ENCODE measurements at regions not wholly inside any gene's neighbourhood (a gene's known extent, or its start where the extent isn't known, plus 50 kb on each side); places are given as distances from the start of the nearest gene placed in this dataset.

GRCh38 chr5:3361811-3362605, 233.6 kb upstream of the IRX1 start:
- no peak for TF ChIP-seq EP300 (IDR thresholded peaks at IDR 0.05)
- no peak for TF ChIP-seq POLR2A (IDR thresholded peaks at IDR 0.05)
- TF ChIP-seq CTCF (IDR thresholded peaks at IDR 0.05) = no peak
- no peak for DNase-seq (ENCODE audit: low spot score in 2 of 2)
- Histone ChIP-seq H3K4me3 (no peak overlapping the region), H3K36me3 (no peaks in the 10 kb centered on the region), H3K9me3 (peaks cover 0 to 16% (median 0%) of the 10 kb centered on the region in 4 donors), H3K27me3 (no peaks in the 10 kb centered on the region), H3K27ac (no peak overlapping the region), H3K4me1 (no peaks in the 10 kb centered on the region)
- WGBS, 2 donors = 85 to 88% methylated on average over 9 of the region's 9 CpGs

GRCh38 chr5:3359642-3360041, 236.0 kb upstream of the IRX1 start:
- WGBS, 2 donors = 62 to 65% methylated on average over 4 of the region's 4 CpGs
- Histone ChIP-seq H3K27ac (no peak overlapping the region), H3K4me1 (no peaks in the 10 kb centered on the region), H3K4me3 (no peak overlapping the region), H3K36me3 (no peaks in the 10 kb centered on the region), H3K27me3 (no peaks in the 10 kb centered on the region), H3K9me3 (peaks cover 0 to 16% (median 0%) of the 10 kb centered on the region in 4 donors)
- TF ChIP-seq EP300 (IDR thresholded peaks at IDR 0.05) (no peak), POLR2A (IDR thresholded peaks at IDR 0.05) (no peak), CTCF (IDR thresholded peaks at IDR 0.05) (no peak)
- no peak for DNase-seq (ENCODE audit: low spot score in 2 of 2)

GRCh38 chr5:3357291-3357690, 238.3 kb upstream of the IRX1 start:
- Histone ChIP-seq H3K27me3 (no peaks in the 10 kb centered on the region), H3K4me3 (no peak overlapping the region), H3K27ac (no peak overlapping the region), H3K9me3 (peaks cover 0 to 16% (median 0%) of the 10 kb centered on the region in 4 donors), H3K4me1 (no peaks in the 10 kb centered on the region), H3K36me3 (no peaks in the 10 kb centered on the region)
- TF ChIP-seq CTCF (IDR thresholded peaks at IDR 0.05) = no peak
- TF ChIP-seq POLR2A (IDR thresholded peaks at IDR 0.05) = no peak
- no peak for TF ChIP-seq EP300 (IDR thresholded peaks at IDR 0.05)
- no peak for DNase-seq (ENCODE audit: low spot score in 2 of 2)
- 65 to 67% methylated on average over 5 of the region's 5 CpGs for WGBS, 2 donors

- no peaks in the 10 kb centered on the region for H3K27me3 ChIP-seq
- TF ChIP-seq EP300 (IDR thresholded peaks at IDR 0.05) (no peak), CTCF (IDR thresholded peaks at IDR 0.05) (no peak), POLR2A (IDR thresholded peaks at IDR 0.05) (no peak)
- H3K9me3 ChIP-seq = peaks cover 0 to 11% (median 0%) of the 10 kb centered on the region in 4 donors
- no peaks in the 10 kb centered on the region for H3K4me1 ChIP-seq
- DNase-seq (ENCODE audit: low spot score in 2 of 2) = no peak
- no peaks in the 10 kb centered on the region for H3K36me3 ChIP-seq
- no peak overlapping the region for H3K4me3 ChIP-seq
- no peak overlapping the region for H3K27ac ChIP-seq
These were observed 239.6 kb upstream of the IRX1 start for GRCh38 chr5:3356016-3356415.

- no peak for DNase-seq (ENCODE audit: low spot score in 2 of 2)
- peaks cover 0 to 3% (median 0%) of the 10 kb centered on the region in 4 donors for H3K9me3 ChIP-seq
- H3K4me3 ChIP-seq = no peak overlapping the region
- TF ChIP-seq EP300 (IDR thresholded peaks at IDR 0.05) (no peak), CTCF (IDR thresholded peaks at IDR 0.05) (no peak), POLR2A (IDR thresholded peaks at IDR 0.05) (no peak)
- H3K27me3 ChIP-seq = no peaks in the 10 kb centered on the region
- H3K36me3 ChIP-seq = no peaks in the 10 kb centered on the region
- H3K4me1 ChIP-seq = no peaks in the 10 kb centered on the region
- no peak overlapping the region for H3K27ac ChIP-seq
These were observed 240.5 kb upstream of the IRX1 start for GRCh38 chr5:3355126-3355525.

Measured in tibial nerve (tissue), 4 donors.